H1 (cell line): ENCODE measurements at regions not wholly inside any gene's neighbourhood (a gene's known extent, or its start where the extent isn't known, plus 50 kb on each side); places are given as distances from the start of the nearest gene placed in this dataset.

ENCODE experiments used
- CTCF ChIA-PET: fragments of 300-600 bp; sonication (Branson Sonifier 250); formaldehyde crosslinking; loops from one replicate; lab custom pipeline; 2021; ENCODE audit not compliant: partially characterized antibody; lab: Charles Lee
- POLR2A ChIA-PET: fragments of 300-600 bp; sonication (Branson Sonifier 250); formaldehyde crosslinking; loops from one replicate; lab custom pipeline; 2021; ENCODE audit warnings: inconsistent platforms; ENCODE audit not compliant: partially characterized antibody; lab: Charles Lee
- DNase-seq, 2 experiments: peaks; one replicate each; pipeline versions ENCODE4 v3.0.0 to v3.0.0-alpha.2; 2010 to 2022; ENCODE audit warnings: low spot score in 2 of 2, low read depth in 1 of 2, mixed read lengths in 1 of 2
- FAIRE-seq: peaks from 2 replicates; lab custom pipeline; 2011; peaks lifted over from hg19 to GRCh38; lab: Jason Lieb, UNC
- H2AFZ ChIP-seq: 2 replicates; pipeline ENCODE4 v1.8.1; 2012; ENCODE audit warnings: low read length, inconsistent platforms
- H2AK5ac ChIP-seq: 2 replicates; pipeline ENCODE4 v1.6.1; 2013; ENCODE audit warnings: low read depth, low read length
- H2BK120ac ChIP-seq: replicated peaks from 2 replicates; pipeline ENCODE3; 2013; ENCODE audit warnings: low read depth, low read length, inconsistent platforms
- H2BK12ac ChIP-seq: 2 replicates; pipeline ENCODE4 v1.6.1; 2013; ENCODE audit warnings: low read depth, low read length
- H2BK15ac ChIP-seq: 2 replicates; pipeline ENCODE4 v1.6.1; 2013; ENCODE audit warnings: low read length
- H2BK20ac ChIP-seq: 2 replicates; pipeline ENCODE4 v1.6.1; 2013; ENCODE audit warnings: low read length
- H2BK5ac ChIP-seq: 2 replicates; pipeline ENCODE4 v1.6.1; 2013; ENCODE audit warnings: low read depth, low read length
- H3K14ac ChIP-seq: 2 replicates; pipeline ENCODE4 v1.6.1; 2013; ENCODE audit warnings: inconsistent platforms; ENCODE audit not compliant: insufficient read length
- H3K18ac ChIP-seq: 2 replicates; pipeline ENCODE4 v1.6.1; 2013; ENCODE audit warnings: low read length; ENCODE audit errors: extremely low read depth
- H3K23ac ChIP-seq: 2 replicates; pipeline ENCODE4 v1.6.1; 2013; ENCODE audit warnings: inconsistent platforms; ENCODE audit not compliant: insufficient read length
- H3K23me2 ChIP-seq: 2 replicates; pipeline ENCODE4 v1.6.1; 2013; ENCODE audit warnings: low read depth, low read length
- H3K27ac ChIP-seq: 2 replicates; pipeline ENCODE4 v1.6.1; 2011; ENCODE audit warnings: low read depth, low read length, inconsistent platforms
- H3K27me3 ChIP-seq, 4 experiments: replicated peaks in 1 of 4; 1 replicate in 1 of 4; 2 replicates in 3 of 4; pipeline versions ENCODE4 v1.6.1 to v1.8.1; 2011 to 2013; ENCODE audit warnings: low read length in 3 of 4, mild to moderate bottlenecking in 3 of 4, inconsistent platforms in 2 of 4, mixed read lengths in 2 of 4, moderate library complexity in 1 of 4; ENCODE audit not compliant: control insufficient read depth in 3 of 4, insufficient read depth in 3 of 4; ENCODE audit errors: extremely low read depth in 1 of 4
- H3K36me3 ChIP-seq, 4 experiments: 2 replicates each; pipeline versions ENCODE4 v1.6.1 to v1.8.1; 2011 to 2013; ENCODE audit warnings: mild to moderate bottlenecking in 4 of 4, low read length in 3 of 4, moderate library complexity in 2 of 4, control low read depth in 1 of 4, inconsistent platforms in 1 of 4; ENCODE audit not compliant: insufficient read depth in 4 of 4, control insufficient read depth in 2 of 4
- H3K4ac ChIP-seq: replicated peaks from 2 replicates; pipeline ENCODE3; 2013; ENCODE audit warnings: low read length, low read depth, mixed read lengths, inconsistent platforms; ENCODE audit not compliant: insufficient read length
- H3K4me1 ChIP-seq, 4 experiments: replicated peaks in 1 of 4; 1 replicate in 1 of 4; 2 replicates in 3 of 4; pipeline versions ENCODE4 v1.6.1 to v1.8.1; 2011 to 2013; ENCODE audit warnings: low read length in 3 of 4, inconsistent platforms in 2 of 4, mixed read lengths in 1 of 4; ENCODE audit not compliant: insufficient read depth in 4 of 4, control insufficient read depth in 3 of 4
- H3K4me2 ChIP-seq, 2 experiments: 2 replicates each; pipeline versions ENCODE4 v1.6.1 to v1.8.1; 2011 to 2013; ENCODE audit warnings: low read depth in 2 of 2, low read length in 2 of 2, control low read depth in 1 of 2, inconsistent platforms in 1 of 2, mild to moderate bottlenecking in 1 of 2; ENCODE audit not compliant: insufficient read depth in 1 of 2
- H3K4me3 ChIP-seq, 4 experiments: fragments of 200-600, 300-600 bp in 1 of 4; sonication (generic), shearing (Covaris generic), sonication (Bioruptor Twin) in 1 of 4; 2 replicates each; pipeline versions ENCODE4 v1.5.1 to v1.8.1; 2011 to 2016; ENCODE audit warnings: low read length in 4 of 4, low read depth in 3 of 4, control low read depth in 2 of 4, inconsistent platforms in 2 of 4, mild to moderate bottlenecking in 2 of 4, mixed read lengths in 1 of 4, moderate library complexity in 1 of 4; ENCODE audit not compliant: insufficient read depth in 2 of 4; ENCODE audit errors: extremely low read depth in 1 of 4
- H3K56ac ChIP-seq: replicated peaks from 2 replicates; pipeline ENCODE3; 2013; ENCODE audit warnings: low read depth, mild to moderate bottlenecking, mixed read lengths, low read length, inconsistent platforms; ENCODE audit not compliant: insufficient read length
- H3K79me1 ChIP-seq: 2 replicates; pipeline ENCODE4 v1.6.1; 2013; ENCODE audit warnings: low read depth, low read length, control low read depth
- H3K79me2 ChIP-seq, 2 experiments: 2 replicates each; pipeline versions ENCODE4 v1.6.1 to v1.8.1; 2012 to 2013; ENCODE audit warnings: low read length in 2 of 2, mild to moderate bottlenecking in 2 of 2, inconsistent platforms in 1 of 2; ENCODE audit not compliant: insufficient read depth in 2 of 2, control insufficient read depth in 1 of 2
- H3K9ac ChIP-seq, 4 experiments: replicated peaks in 1 of 4; 1 replicate in 1 of 4; 2 replicates in 3 of 4; pipeline versions ENCODE4 v1.6.1 to v1.8.1; 2011 to 2013; ENCODE audit warnings: low read depth in 3 of 4, low read length in 3 of 4, control low read depth in 2 of 4, mild to moderate bottlenecking in 2 of 4, moderate library complexity in 2 of 4, inconsistent platforms in 1 of 4; ENCODE audit errors: extremely low read depth in 1 of 4
- H3K9me3 ChIP-seq, 2 experiments: 2 replicates each; pipeline versions ENCODE4 v1.6.1 to v1.8.1; 2012 to 2013; ENCODE audit warnings: mild to moderate bottlenecking in 2 of 2, moderate library complexity in 2 of 2, control low read depth in 1 of 2, inconsistent platforms in 1 of 2, low read depth in 1 of 2, low read length in 1 of 2, mixed read lengths in 1 of 2; ENCODE audit not compliant: insufficient read depth in 2 of 2
- H4K20me1 ChIP-seq, 2 experiments: replicated peaks in 1 of 2; 2 replicates each; pipeline versions ENCODE3 to v1.8.1; 2011 to 2013; ENCODE audit warnings: inconsistent platforms in 2 of 2, low read length in 2 of 2, mild to moderate bottlenecking in 1 of 2; ENCODE audit not compliant: insufficient read depth in 2 of 2, control insufficient read depth in 1 of 2
- H4K5ac ChIP-seq: 2 replicates; pipeline ENCODE4 v1.6.1; 2013; ENCODE audit warnings: low read length, low read depth, mixed read lengths, inconsistent platforms; ENCODE audit not compliant: insufficient read length
- H4K8ac ChIP-seq: 2 replicates; pipeline ENCODE4 v1.8.0; 2013; ENCODE audit warnings: mild to moderate bottlenecking, moderate library complexity, low read length, inconsistent platforms; ENCODE audit not compliant: insufficient read depth; ENCODE audit errors: extremely low read depth
- H4K91ac ChIP-seq: replicated peaks from 2 replicates; pipeline ENCODE3; 2013; ENCODE audit warnings: low read length, mixed read lengths, inconsistent platforms; ENCODE audit not compliant: insufficient read length
- BACH1 ChIP-seq: IDR thresholded peaks from 2 replicates; pipeline ENCODE4 v1.6.1; 2012; ENCODE audit warnings: low read length, improper control_type of control experiment
- KDM5A ChIP-seq: fragments of 200-600 bp; IDR thresholded peaks from 2 replicates; pipeline ENCODE4 v1.7.1; 2012; ENCODE audit warnings: mild to moderate bottlenecking, low read length, inconsistent platforms, mixed read lengths
- MAFK ChIP-seq: IDR thresholded peaks from 2 replicates; pipeline ENCODE4 v1.6.1; 2012; ENCODE audit warnings: low read depth, mild to moderate bottlenecking, improper control_type of control experiment, low read length
- POLR2A ChIP-seq, 2 experiments: IDR thresholded peaks; 1 replicate in 1 of 2; 2 replicates in 1 of 2; pipeline ENCODE4 v1.6.1; 2011; ENCODE audit warnings: low read depth in 2 of 2, low read length in 2 of 2, mild to moderate bottlenecking in 2 of 2; ENCODE audit errors: control extremely low read depth in 1 of 2
- RAD21 ChIP-seq, 2 experiments: IDR thresholded peaks in 1 of 2; conservative IDR thresholded peaks in 1 of 2; 2 replicates each; pipeline ENCODE4 v1.6.1; 2011; ENCODE audit warnings: low read depth in 2 of 2, low read length in 2 of 2, improper control_type of control experiment in 1 of 2, inconsistent platforms in 1 of 2, mild to moderate bottlenecking in 1 of 2, moderate library complexity in 1 of 2
- RBBP5 ChIP-seq: IDR thresholded peaks from 2 replicates; pipeline ENCODE4 v1.7.1; 2012; ENCODE audit warnings: low read depth, mild to moderate bottlenecking, inconsistent platforms, low read length, moderate library complexity, borderline replicate concordance
- SAP30 ChIP-seq: fragments of 300-600 bp; sonication (generic); IDR thresholded peaks from 2 replicates; pipeline ENCODE4 v1.7.1; 2012; ENCODE audit warnings: low read length, moderate library complexity, mild to moderate bottlenecking, inconsistent platforms; ENCODE audit not compliant: insufficient read depth, insufficient replicate concordance
- SP2 ChIP-seq: IDR thresholded peaks from 2 replicates; pipeline ENCODE4 v1.6.1; 2012; ENCODE audit warnings: mild to moderate bottlenecking, low read length, inconsistent platforms
- SUZ12 ChIP-seq: fragments of 200-600 bp; sonication (generic); IDR thresholded peaks from 2 replicates; pipeline ENCODE4 v1.6.1; 2012; ENCODE audit warnings: mild to moderate bottlenecking, inconsistent platforms, low read length, moderate library complexity, mixed read lengths
- TAF1 ChIP-seq: IDR thresholded peaks from 2 replicates; pipeline ENCODE4 v1.6.1; 2011; ENCODE audit warnings: mild to moderate bottlenecking, low read depth, low read length
- TEAD4 ChIP-seq: IDR thresholded peaks from 2 replicates; pipeline ENCODE4 v1.6.1; 2012; ENCODE audit warnings: low read depth, low read length, inconsistent platforms, mixed read lengths
- WGBS, 2 experiments: shearing (Covaris generic) in 1 of 2; methylation state at CpG; one replicate each; pipeline versions ENCODE4 v1.1.6 to v1.1.7; 2013 to 2015; ENCODE audit warnings: low lambda C conversion rate in 2 of 2, mixed read lengths in 2 of 2, inconsistent platforms in 1 of 2, low coverage in 1 of 2, missing lambda C conversion rate in 1 of 2; ENCODE audit not compliant: insufficient replicate concordance in 2 of 2, insufficient coverage in 1 of 2, insufficient read length in 1 of 2; ENCODE audit errors: extremely low coverage in 1 of 2, missing lambda C conversion rate in 1 of 2; 5-methylcytosine and 5-hydroxymethylcytosine counted together

- no peaks in the 10 kb centered on the region for H3K27me3 ChIP-seq
- CTCF ChIA-PET, result interaction anchor here (0.7 to 5.7 kb wide), 63 partner anchors 10 to 634 kb away, joined by 3 to 65 read pairs (median 4); partner anchors contain the start of gene PPM1H
- H3K9ac ChIP-seq, result no peak overlapping the region
- no peak overlapping the region for H3K14ac ChIP-seq
- H2BK15ac ChIP-seq, result no peak overlapping the region
- no peaks in the 10 kb centered on the region for H3K9me3 ChIP-seq
- no peak overlapping the region for H2BK12ac ChIP-seq
- no peak overlapping the region for H3K27ac ChIP-seq
- H3K56ac ChIP-seq, result no peak overlapping the region
- no peak overlapping the region for H3K4me3 ChIP-seq
- no peak overlapping the region for H2BK5ac ChIP-seq
- H3K4me1 ChIP-seq, result no peaks in the 10 kb centered on the region
- H2AFZ ChIP-seq, result no peak overlapping the region
- DNase-seq (no peak), FAIRE-seq (peak; percentile 55)
- H3K18ac ChIP-seq, result no peak overlapping the region
- no peak overlapping the region for H2BK120ac ChIP-seq
- no peak overlapping the region for H4K91ac ChIP-seq
- no peaks in the 10 kb centered on the region for H4K20me1 ChIP-seq
- H4K5ac ChIP-seq, result no peak overlapping the region
- H3K79me1 ChIP-seq, result no peaks in the 10 kb centered on the region
- no peaks in the 10 kb centered on the region for H3K79me2 ChIP-seq
- POLR2A ChIA-PET, result interaction anchor here (0.6 to 1.0 kb wide), 2 partner anchors 221 to 453 kb away, joined by 3 read pairs; no protein-coding TSS in a partner anchor
- no peak overlapping the region for H3K4me2 ChIP-seq
- no peaks in the 10 kb centered on the region for H3K36me3 ChIP-seq
- H2AK5ac ChIP-seq, result no peak overlapping the region
- H3K23ac ChIP-seq, result no peak overlapping the region
- WGBS, 2 experiments, result 5% methylated on average over 2 of the region's 2 CpGs; no CpG with 5 or more reads in 1 of the 2 experiments
- H2BK20ac ChIP-seq, result no peak overlapping the region
- H3K4ac ChIP-seq, result no peak overlapping the region
- no peaks in the 10 kb centered on the region for H3K23me2 ChIP-seq
- no peak overlapping the region for H4K8ac ChIP-seq
- TF ChIP-seq SUZ12 (no peak), KDM5A (no peak), RBBP5 (no peak), MAFK (no peak), BACH1 (no peak), SAP30 (no peak), TEAD4 (no peak), TAF1 (no peak), POLR2A (IDR thresholded peaks at IDR 0.05; ENCODE audit: control extremely low read depth in 1 of 2, low read depth in 2 of 2, low read length in 2 of 2) (no peak), RAD21 (IDR thresholded peaks at IDR 0.05 in 1 of 2, conservative IDR thresholded peaks at IDR 0.05 in 1 of 2; ENCODE audit: low read depth in 2 of 2, low read length in 2 of 2) (peak; percentile 74 to 80), SP2 (no peak)
Measured at GRCh38 chr12:63068857-63069442, 82.1 kb downstream of the AVPR1A start.
